H9 (cell line): ENCODE measurements at regions not wholly inside any gene's neighbourhood (a gene's known extent, or its start where the extent isn't known, plus 50 kb on each side); places are given as distances from the start of the nearest gene placed in this dataset.
A peak's percentile ranks its signal among the peaks of the same experiment; 100 is the strongest.

Experiments
- DNase-seq: peaks from one replicate; pipeline ENCODE4 v3.0.0-alpha.2; 2017
- H2AFZ ChIP-seq: one replicate; pipeline ENCODE4 v1.6.1; 2013; ENCODE audit warnings: mild to moderate bottlenecking, low read length, control low read depth, moderate library complexity
- H2AK5ac ChIP-seq: 2 replicates; pipeline ENCODE4 v1.6.1; 2013; ENCODE audit warnings: low read length, control low read depth, mixed read lengths; ENCODE audit not compliant: insufficient read length
- H2BK120ac ChIP-seq: one replicate; pipeline ENCODE4 v1.6.1; 2013; ENCODE audit warnings: low read depth, mild to moderate bottlenecking, low read length, control low read depth, inconsistent platforms; ENCODE audit not compliant: poor library complexity, severe bottlenecking
- H2BK12ac ChIP-seq: 2 replicates; pipeline ENCODE4 v1.6.1; 2013; ENCODE audit warnings: low read length, control low read depth, mixed read lengths, low read depth; ENCODE audit not compliant: insufficient read length
- H2BK15ac ChIP-seq: 2 replicates; pipeline ENCODE4 v1.6.1; 2013; ENCODE audit warnings: low read depth, low read length, control low read depth
- H2BK20ac ChIP-seq: one replicate; pipeline ENCODE4 v1.6.1; 2013; ENCODE audit warnings: low read depth, mild to moderate bottlenecking, low read length, control low read depth, inconsistent platforms; ENCODE audit not compliant: poor library complexity, severe bottlenecking
- H2BK5ac ChIP-seq: 2 replicates; pipeline ENCODE4 v1.6.1; 2013; ENCODE audit warnings: low read length, control low read depth, mixed read lengths; ENCODE audit not compliant: insufficient read length
- H3K14ac ChIP-seq: 2 replicates; pipeline ENCODE4 v1.6.1; 2013; ENCODE audit warnings: low read length, control low read depth; ENCODE audit not compliant: insufficient read depth
- H3K18ac ChIP-seq: 2 replicates; pipeline ENCODE4 v1.6.1; 2013; ENCODE audit warnings: low read depth, mild to moderate bottlenecking, mixed read lengths, low read length, control low read depth; ENCODE audit not compliant: insufficient read length
- H3K23ac ChIP-seq: 2 replicates; pipeline ENCODE4 v1.6.1; 2013; ENCODE audit warnings: low read length, control low read depth, mixed read lengths, low read depth; ENCODE audit not compliant: insufficient read length
- H3K23me2 ChIP-seq: 2 replicates; pipeline ENCODE4 v1.6.1; 2013; ENCODE audit warnings: low read depth, mild to moderate bottlenecking, mixed read lengths, low read length, control low read depth; ENCODE audit not compliant: insufficient read length, poor library complexity, severe bottlenecking
- H3K27ac ChIP-seq: 2 replicates; pipeline ENCODE4 v1.5.1; 2013; ENCODE audit warnings: low read length, control low read depth, mixed read lengths, low read depth; ENCODE audit not compliant: insufficient read length
- H3K27me3 ChIP-seq: 2 replicates; pipeline ENCODE4 v1.6.1; 2013; ENCODE audit warnings: low read length, control low read depth, inconsistent platforms; ENCODE audit not compliant: insufficient read depth
- H3K4ac ChIP-seq: 2 replicates; pipeline ENCODE4 v1.6.1; 2013; ENCODE audit warnings: low read depth, mild to moderate bottlenecking, control low read depth, inconsistent platforms, low read length, moderate library complexity
- H3K4me1 ChIP-seq: 2 replicates; pipeline ENCODE4 v1.6.1; 2013; ENCODE audit warnings: low read length, control low read depth, inconsistent platforms; ENCODE audit not compliant: insufficient read depth
- H3K4me2 ChIP-seq: 2 replicates; pipeline ENCODE4 v1.6.1; 2013; ENCODE audit warnings: low read length, control low read depth, mixed read lengths; ENCODE audit not compliant: insufficient read length, insufficient read depth
- H3K56ac ChIP-seq: 2 replicates; pipeline ENCODE4 v1.6.1; 2013; ENCODE audit warnings: low read depth, mild to moderate bottlenecking, mixed read lengths, low read length, control low read depth; ENCODE audit not compliant: insufficient read length
- H3K79me1 ChIP-seq: 2 replicates; pipeline ENCODE4 v1.6.1; 2013; ENCODE audit warnings: low read depth, mild to moderate bottlenecking, moderate library complexity, low read length, control low read depth, inconsistent platforms; ENCODE audit not compliant: insufficient read depth, poor library complexity, severe bottlenecking
- H3K79me2 ChIP-seq: 2 replicates; pipeline ENCODE4 v1.6.1; 2013; ENCODE audit warnings: low read length, control low read depth, inconsistent platforms; ENCODE audit not compliant: insufficient read depth
- H3K9ac ChIP-seq: 2 replicates; pipeline ENCODE4 v1.6.1; 2013; ENCODE audit warnings: low read length, control low read depth, mixed read lengths; ENCODE audit not compliant: insufficient read length; ENCODE audit errors: extremely low read depth
- H3K9me3 ChIP-seq: one replicate; pipeline ENCODE4 v1.6.1; 2013; ENCODE audit warnings: low read depth, low read length, inconsistent platforms; ENCODE audit not compliant: control insufficient read depth
- H3T11ph ChIP-seq: one replicate; pipeline ENCODE4 v1.6.1; 2013; ENCODE audit warnings: mild to moderate bottlenecking, low read length, control low read depth, inconsistent platforms
- H4K20me1 ChIP-seq: one replicate; pipeline ENCODE4 v1.6.1; 2013; ENCODE audit not compliant: control insufficient read depth, insufficient read length, insufficient read depth
- H4K5ac ChIP-seq: 2 replicates; pipeline ENCODE4 v1.6.1; 2013; ENCODE audit warnings: low read depth, mild to moderate bottlenecking, mixed read lengths, low read length, control low read depth; ENCODE audit not compliant: insufficient read length
- H4K8ac ChIP-seq: replicated peaks from 2 replicates; pipeline ENCODE4 v1.6.1; 2013; ENCODE audit warnings: low read length, control low read depth, mixed read lengths, low read depth; ENCODE audit not compliant: insufficient read length
- H4K91ac ChIP-seq: 2 replicates; pipeline ENCODE4 v1.6.1; 2013; ENCODE audit warnings: low read depth, mild to moderate bottlenecking, moderate library complexity, mixed read lengths, low read length, control low read depth; ENCODE audit not compliant: insufficient read length
- H3K27ac Mint-ChIP-seq, 3 experiments: 2 replicates in 2 of 3; 3 replicates in 1 of 3; pipeline ENCODE4 v1.8.0; 2020 to 2021; ENCODE audit warnings: mixed read lengths in 3 of 3, mild to moderate bottlenecking in 1 of 3, moderate library complexity in 1 of 3
- H3K27me3 Mint-ChIP-seq: 2 replicates; pipeline ENCODE4 v1.8.0; 2021; ENCODE audit warnings: low read depth, mild to moderate bottlenecking, moderate library complexity, mixed read lengths
- H3K36me3 Mint-ChIP-seq, 3 experiments: 2 replicates in 2 of 3; 3 replicates in 1 of 3; pipeline ENCODE4 v1.8.0; 2020 to 2021; ENCODE audit warnings: low read depth in 3 of 3, mixed read lengths in 3 of 3; ENCODE audit not compliant: insufficient read depth in 1 of 3
- H3K4me1 Mint-ChIP-seq, 2 experiments: 2 replicates each; pipeline ENCODE4 v1.8.0; 2020; ENCODE audit warnings: mixed read lengths in 2 of 2
- H3K4me3 Mint-ChIP-seq, 2 experiments: 2 replicates in 1 of 2; 3 replicates in 1 of 2; pipeline ENCODE4 v1.8.0; 2020 to 2021; ENCODE audit warnings: mild to moderate bottlenecking in 2 of 2, mixed read lengths in 2 of 2, moderate library complexity in 1 of 2
- H3K9me3 Mint-ChIP-seq, 2 experiments: 2 replicates in 1 of 2; 3 replicates in 1 of 2; pipeline ENCODE4 v1.8.0; 2020; ENCODE audit warnings: mild to moderate bottlenecking in 2 of 2, mixed read lengths in 2 of 2, moderate library complexity in 1 of 2
- CTCF ChIP-seq: fragments of 200-600 bp; sonication (generic); conservative IDR thresholded peaks from 3 replicates; pipeline ENCODE4 v1.8.0; 2021; ENCODE audit warnings: antibody characterized with exemption, mild to moderate bottlenecking
- WGBS: extraction: QIAGEN DNeasy Blood & Tissue Kit; methylation state at CpG from one replicate; pipeline ENCODE4 v1.1.7; 2013; ENCODE audit warnings: missing lambda C conversion rate, low lambda C conversion rate, mixed read lengths; ENCODE audit not compliant: insufficient read length; ENCODE audit errors: extremely low coverage; 5-methylcytosine and 5-hydroxymethylcytosine counted together

- Histone ChIP-seq H2AFZ (no peak overlapping the region), H3K27me3 (no peaks in the 10 kb centered on the region), H2BK120ac (no peak overlapping the region), H2BK5ac (no peak overlapping the region), H4K8ac (no peak overlapping the region), H3K23me2 (no peaks in the 10 kb centered on the region), H3K9me3 (no peaks in the 10 kb centered on the region), H3K4me2 (peak overlapping the region; percentile 2), H2BK20ac (no peak overlapping the region), H3K79me1 (no peaks in the 10 kb centered on the region), H3K79me2 (no peaks in the 10 kb centered on the region), H4K20me1 (no peaks in the 10 kb centered on the region), H3K18ac (no peak overlapping the region), H3T11ph (no peak overlapping the region), H3K4ac (no peak overlapping the region), H4K91ac (no peak overlapping the region), H2BK15ac (no peak overlapping the region), H4K5ac (no peak overlapping the region), H3K23ac (no peak overlapping the region), H3K27ac (peak overlapping the region; percentile 97), H3K4me1 (peaks cover 5% of the 10 kb centered on the region; the same call in 1 of the 2 replicates), H3K9ac (no peak overlapping the region), H3K14ac (no peak overlapping the region), H2BK12ac (no peak overlapping the region), H3K56ac (no peak overlapping the region), H2AK5ac (no peak overlapping the region)
- Mint-ChIP-seq H3K4me3 (no peak overlapping the region), H3K27me3 (no peaks in the 10 kb centered on the region), H3K4me1 (peaks cover 20 to 23% of the 10 kb centered on the region in 2 experiments), H3K9me3 (no peaks in the 10 kb centered on the region), H3K27ac (peak overlapping the region in 2 of 3 experiments; percentile 71 to 90; a peak in 4 of 7 replicates), H3K36me3 (no peaks in the 10 kb centered on the region)
- no CpG with 5 or more reads among the region's 3 CpGs for WGBS
- no peak for TF ChIP-seq CTCF
- peak; percentile 72 for DNase-seq
These were observed 75.2 kb upstream of the NPVF start for GRCh38 chr7:25303281-25304181.
